HepG2 (cell line): ENCODE measurements at regions not wholly inside any gene's neighbourhood (a gene's known extent, or its start where the extent isn't known, plus 50 kb on each side); places are given as distances from the start of the nearest gene placed in this dataset.

Source experiments
- EP300 ChIP-seq, 3 experiments: sonication (generic) in 1 of 3; formaldehyde crosslinking in 1 of 3; IDR thresholded peaks; 2 replicates each; pipeline versions ENCODE4 v1.5.1 to v1.6.1; 2011 to 2020; ENCODE audit warnings: low read depth in 2 of 3, low read length in 2 of 3, borderline replicate concordance in 1 of 3, improper control_type of control experiment in 1 of 3, mild to moderate bottlenecking in 1 of 3, missing genetic modification reagents in 1 of 3, moderate library complexity in 1 of 3
- GTF3A ChIP-seq: sonication (generic); formaldehyde crosslinking; conservative IDR thresholded peaks from 2 replicates; pipeline ENCODE4 v1.4.0; 2020; ENCODE audit warnings: mild to moderate bottlenecking, missing genetic modification reagents
- JUNB ChIP-seq: sonication (generic); formaldehyde crosslinking; IDR thresholded peaks from 2 replicates; pipeline ENCODE4 v1.8.0; 2022; ENCODE audit warnings: missing genetic modification reagents, mild to moderate bottlenecking, borderline replicate concordance
- MYC ChIP-seq: sonication (generic); formaldehyde crosslinking; IDR thresholded peaks from 2 replicates; pipeline ENCODE4 v1.9.0; 2021; ENCODE audit warnings: missing genetic modification reagents, borderline replicate concordance
- REST ChIP-seq, 2 experiments: IDR thresholded peaks; 2 replicates each; pipeline ENCODE4 v1.6.1; 2011 to 2012; ENCODE audit warnings: low read length in 2 of 2, borderline replicate concordance in 1 of 2, low read depth in 1 of 2, mild to moderate bottlenecking in 1 of 2, moderate library complexity in 1 of 2
- XBP1 ChIP-seq: sonication (generic); formaldehyde crosslinking; IDR thresholded peaks from 2 replicates; pipeline ENCODE4 v1.5.0; 2020; ENCODE audit warnings: missing genetic modification reagents
- ZSCAN30 ChIP-seq: sonication (generic); formaldehyde crosslinking; IDR thresholded peaks from 2 replicates; pipeline ENCODE4 v1.5.0; 2020; ENCODE audit warnings: mild to moderate bottlenecking, missing genetic modification reagents

DNA sequence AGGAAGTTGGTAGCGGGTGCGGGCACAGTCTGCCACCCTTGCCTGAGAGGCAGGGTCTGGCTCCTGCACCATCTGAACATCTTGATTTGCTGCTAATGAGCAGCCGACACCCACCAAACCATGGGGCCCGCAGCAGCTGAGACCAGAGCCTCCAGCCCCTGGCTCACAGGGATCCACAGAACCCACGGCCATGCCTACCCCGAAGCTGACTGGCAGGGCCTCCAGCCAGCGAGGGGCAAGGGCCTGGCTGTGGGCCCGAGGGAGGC lies 171.5 kb upstream of the NTM start:
- TF ChIP-seq EP300 (IDR thresholded peaks at IDR 0.05; ENCODE audit: low read depth in 2 of 2, low read length in 2 of 2) (no peak), EP300 (CRISPR knock-in tag; IDR thresholded peaks at IDR 0.05; ENCODE audit: borderline replicate concordance) (no peak), XBP1 (no peak), MYC (CRISPR knock-in tag) (no peak), ZSCAN30 (no peak), GTF3A (CRISPR knock-in tag) (no peak), JUNB (no peak), REST (IDR thresholded peaks at IDR 0.05; ENCODE audit: borderline replicate concordance in 1 of 2, low read depth in 1 of 2, low read length in 2 of 2) (no peak)
